ENCODE measurements at regions not wholly inside any gene's neighbourhood (a gene's known extent, or its start where the extent isn't known, plus 50 kb on each side); places are given as distances from the start of the nearest gene placed in this dataset.

DNA sequence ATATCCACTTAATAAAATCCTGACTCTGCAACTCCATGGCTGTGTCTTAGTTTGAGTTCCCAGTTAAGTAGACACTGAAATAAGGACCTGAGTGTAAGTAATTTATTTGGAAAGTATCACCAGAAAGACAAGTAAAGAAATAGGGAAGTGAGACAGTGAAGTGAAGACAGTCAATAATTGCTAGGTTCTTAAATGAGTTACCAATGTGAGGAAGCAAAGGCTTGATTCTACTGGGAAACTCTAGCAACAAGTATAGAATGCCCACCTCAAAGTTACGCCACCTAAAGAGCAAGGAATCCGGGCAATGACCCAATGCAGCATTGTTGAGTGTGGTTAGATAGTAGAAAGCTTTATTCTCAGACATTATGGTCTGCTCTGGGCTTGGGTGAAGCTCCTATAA is 383.9 kb downstream of the TLR4 start:
- in situ Hi-C loops (cut with HindIII; ENCODE audit: low sequenced_read_pairs): no loop called here
- H3K4me3 ChIP-seq (ENCODE audit: low read depth, low read length): no peak overlapping the region
- TF ChIP-seq, protein P1, sequence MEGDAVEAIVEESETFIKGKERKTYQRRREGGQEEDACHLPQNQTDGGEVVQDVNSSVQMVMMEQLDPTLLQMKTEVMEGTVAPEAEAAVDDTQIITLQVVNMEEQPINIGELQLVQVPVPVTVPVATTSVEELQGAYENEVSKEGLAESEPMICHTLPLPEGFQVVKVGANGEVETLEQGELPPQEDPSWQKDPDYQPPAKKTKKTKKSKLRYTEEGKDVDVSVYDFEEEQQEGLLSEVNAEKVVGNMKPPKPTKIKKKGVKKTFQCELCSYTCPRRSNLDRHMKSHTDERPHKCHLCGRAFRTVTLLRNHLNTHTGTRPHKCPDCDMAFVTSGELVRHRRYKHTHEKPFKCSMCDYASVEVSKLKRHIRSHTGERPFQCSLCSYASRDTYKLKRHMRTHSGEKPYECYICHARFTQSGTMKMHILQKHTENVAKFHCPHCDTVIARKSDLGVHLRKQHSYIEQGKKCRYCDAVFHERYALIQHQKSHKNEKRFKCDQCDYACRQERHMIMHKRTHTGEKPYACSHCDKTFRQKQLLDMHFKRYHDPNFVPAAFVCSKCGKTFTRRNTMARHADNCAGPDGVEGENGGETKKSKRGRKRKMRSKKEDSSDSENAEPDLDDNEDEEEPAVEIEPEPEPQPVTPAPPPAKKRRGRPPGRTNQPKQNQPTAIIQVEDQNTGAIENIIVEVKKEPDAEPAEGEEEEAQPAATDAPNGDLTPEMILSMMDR (IDR thresholded peaks at IDR 0.05; ENCODE audit: low read depth, low read length, missing control alignments): no peak
- no peak for DNase-seq (ENCODE audit: low read depth)

DNA sequence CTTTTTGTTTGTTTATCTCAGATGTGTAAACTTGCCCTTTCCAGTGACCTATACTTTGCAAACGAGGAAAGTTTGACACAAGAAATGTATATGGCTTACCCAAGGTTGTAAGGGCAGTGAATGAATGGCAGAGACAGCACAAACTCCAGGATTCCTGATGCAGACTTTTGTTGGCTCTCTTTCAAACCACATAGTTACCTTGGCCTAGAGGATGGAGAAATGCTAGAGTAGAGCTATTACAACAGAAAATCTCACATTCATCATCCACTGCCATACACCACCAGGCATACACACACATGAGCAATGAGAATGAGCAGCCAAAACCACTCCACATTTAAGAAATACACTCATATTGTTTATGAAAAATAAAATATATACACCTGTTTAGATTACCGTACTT is 387.0 kb downstream of the TLR4 start:
- H3K4me3 ChIP-seq (ENCODE audit: low read depth, low read length): no peak overlapping the region
- in situ Hi-C loops (cut with HindIII; ENCODE audit: low sequenced_read_pairs): no loop called here
- DNase-seq (ENCODE audit: low read depth): no peak
- TF ChIP-seq, protein P1 (IDR thresholded peaks at IDR 0.05; ENCODE audit: low read depth, low read length, missing control alignments): no peak

DNA sequence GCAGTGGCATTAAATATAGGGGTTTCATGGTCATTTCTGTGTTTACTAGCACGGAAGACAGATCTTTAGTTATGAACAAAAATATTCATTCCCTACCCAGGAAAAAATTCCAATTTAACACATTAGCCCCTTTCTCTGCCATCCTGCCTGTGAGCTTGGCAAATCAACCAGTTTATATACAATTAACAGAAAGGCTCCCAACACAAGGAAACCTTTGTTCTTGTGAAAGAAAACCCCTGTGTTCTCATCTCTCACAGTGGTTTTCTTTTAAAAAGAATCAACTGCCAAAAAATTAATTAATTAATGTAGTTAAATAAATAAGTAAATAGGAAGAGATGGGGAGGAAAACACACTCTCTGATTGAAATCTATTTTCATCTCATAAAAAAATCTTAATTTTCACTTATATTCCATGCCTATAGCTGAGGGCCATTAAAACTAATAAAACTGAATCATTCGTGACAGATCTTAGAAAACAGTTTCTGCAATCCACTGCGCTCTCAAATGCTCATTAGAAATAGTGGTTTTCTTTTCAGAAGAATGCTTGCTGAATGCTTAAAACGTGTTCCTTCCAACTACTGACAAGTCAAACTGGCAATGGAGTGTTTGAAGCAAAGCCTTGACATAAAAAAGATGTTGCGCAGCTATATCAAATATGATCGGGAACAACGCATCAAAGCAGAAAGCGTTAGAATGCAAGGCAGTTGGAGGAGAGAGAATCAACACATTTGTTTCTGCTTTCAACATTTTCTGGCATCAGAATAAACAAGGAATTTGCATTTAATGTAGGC is 387.7 kb downstream of the TLR4 start:
- TF ChIP-seq, protein P1 (IDR thresholded peaks at IDR 0.05; ENCODE audit: low read depth, low read length, missing control alignments): no peak
- no peak for DNase-seq (ENCODE audit: low read depth)
- H3K4me3 ChIP-seq (ENCODE audit: low read depth, low read length): no peak overlapping the region
- in situ Hi-C loops (cut with HindIII; ENCODE audit: low sequenced_read_pairs): no loop called here

DNA sequence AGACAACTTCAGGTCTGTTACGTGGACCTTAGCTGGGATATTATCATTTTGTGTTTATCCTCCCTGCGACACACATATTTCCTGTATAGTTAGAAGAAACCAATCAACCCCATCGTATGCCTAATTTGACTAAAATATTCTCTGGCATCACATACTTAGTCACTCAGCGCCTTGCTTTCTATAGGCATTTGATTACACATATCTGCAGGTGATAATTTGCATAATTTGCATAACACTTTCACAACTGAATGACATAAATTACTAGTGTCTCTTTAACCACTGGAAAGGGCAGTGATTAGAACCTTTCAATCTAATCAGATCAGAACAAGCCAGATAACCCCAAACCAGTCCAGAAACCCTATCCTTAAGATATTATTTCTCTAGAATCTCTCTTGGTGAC is 390.2 kb downstream of the TLR4 start:
- no peak for DNase-seq (ENCODE audit: low read depth)
- in situ Hi-C loops (cut with HindIII; ENCODE audit: low sequenced_read_pairs): no loop called here
- TF ChIP-seq, protein P1 (IDR thresholded peaks at IDR 0.05; ENCODE audit: low read depth, low read length, missing control alignments): no peak
- H3K4me3 ChIP-seq (ENCODE audit: low read depth, low read length): no peak overlapping the region

DNA sequence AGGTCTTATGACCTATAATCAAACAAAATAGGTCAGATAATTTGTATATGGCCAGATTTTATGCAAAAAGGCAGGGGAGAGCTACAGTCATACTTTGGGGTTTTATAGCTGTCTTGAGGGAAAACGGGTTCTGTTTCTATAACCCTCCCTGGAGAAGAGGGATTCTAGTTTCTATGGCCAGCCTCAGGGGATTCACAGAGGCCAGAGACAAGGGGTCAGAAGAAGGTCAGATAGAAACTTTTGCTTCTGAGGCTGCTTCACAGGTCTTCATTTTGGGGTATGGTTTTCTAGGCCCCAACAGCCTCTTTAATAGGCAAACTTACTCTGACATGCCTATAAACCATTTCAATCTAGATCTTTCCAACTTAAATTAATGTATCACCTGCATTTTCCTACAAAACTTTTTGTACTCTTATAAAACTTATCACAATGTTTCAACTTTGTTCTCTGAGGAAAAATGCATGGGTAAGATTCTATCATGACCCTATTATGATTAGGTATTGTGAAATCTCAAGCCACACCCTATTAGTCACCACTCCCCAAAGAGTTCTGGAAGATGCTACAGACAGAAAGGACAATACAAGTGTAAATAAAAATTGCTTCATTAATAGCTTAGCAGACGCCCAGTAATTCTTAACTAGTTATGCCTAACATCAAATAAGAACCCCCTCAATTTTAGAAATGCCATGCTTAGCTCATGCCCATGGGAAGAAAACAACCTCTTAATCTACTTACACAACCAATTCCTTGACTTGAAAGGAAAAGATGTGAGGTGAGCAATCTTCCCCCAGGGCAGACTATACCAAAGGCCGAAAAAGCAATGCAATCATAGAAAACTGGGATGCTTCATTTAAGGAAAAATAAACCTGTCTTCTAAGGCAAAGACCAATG is 396.6 kb downstream of the TLR4 start:
- in situ Hi-C loops (cut with HindIII; ENCODE audit: low sequenced_read_pairs): no loop called here
- H3K4me3 ChIP-seq (ENCODE audit: low read depth, low read length): no peak overlapping the region
- TF ChIP-seq, protein P1 (IDR thresholded peaks at IDR 0.05; ENCODE audit: low read depth, low read length, missing control alignments): no peak

DNA sequence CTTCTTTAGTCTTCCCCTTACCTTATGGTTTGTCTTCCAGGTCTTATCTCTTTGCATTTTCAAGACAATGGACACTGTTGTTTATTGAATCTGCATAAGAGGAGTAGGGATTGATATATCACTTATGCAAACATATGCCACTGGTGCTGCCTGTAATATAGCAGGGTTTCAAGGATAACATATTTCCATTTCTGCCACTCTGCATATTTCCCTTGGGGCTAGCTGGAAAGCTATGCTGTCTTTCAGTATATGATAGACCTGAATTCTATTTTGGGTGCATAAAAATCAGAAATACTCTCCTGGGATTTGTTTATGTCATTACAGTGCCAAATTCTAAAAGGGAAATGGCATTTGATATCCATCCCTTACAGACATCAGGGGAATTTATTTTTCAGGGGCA is 400.2 kb downstream of the TLR4 start:
- no peak for DNase-seq (ENCODE audit: low read depth)
- TF ChIP-seq, protein P1 (IDR thresholded peaks at IDR 0.05; ENCODE audit: low read depth, low read length, missing control alignments): no peak
- no peak overlapping the region for H3K4me3 ChIP-seq (ENCODE audit: low read depth, low read length)
- in situ Hi-C loops (cut with HindIII; ENCODE audit: low sequenced_read_pairs): no loop called here

More for the DNA sequence above, 396.6 kb downstream of the TLR4 start:
- no peak for DNase-seq (ENCODE audit: low read depth)
